ENCODE measurements at regions not wholly inside any gene's neighbourhood (a gene's known extent, or its start where the extent isn't known, plus 50 kb on each side); places are given as distances from the start of the nearest gene placed in this dataset.

GRCh38 chr5:169394371-169394770 lies 93.4 kb upstream of the SLIT3 start:
- no peak for TF ChIP-seq CTCF (IDR thresholded peaks at IDR 0.05)
- TF ChIP-seq EZH2 (IDR thresholded peaks at IDR 0.05; ENCODE audit: borderline replicate concordance, insufficient read depth, low read depth, low read length, poor library complexity, severe bottlenecking), result no peak

Data from B cell (primary cell).